Activated CD8-positive, alpha-beta memory T cell treated with anti-CD3 and anti-CD28 coated beads for 36 hours (primary cell): ENCODE measurements at regions not wholly inside any gene's neighbourhood (a gene's known extent, or its start where the extent isn't known, plus 50 kb on each side); places are given as distances from the start of the nearest gene placed in this dataset.

Source experiments
- CTCF ChIA-PET: fragments of 350-600 bp; sonication (Branson Sonifier 250); formaldehyde crosslinking; loops from one replicate; lab custom pipeline; 2021; ENCODE audit warnings: antibody characterized with exemption; lab: Charles Lee
- POLR2A ChIA-PET: fragments of 350-600 bp; sonication (Branson Sonifier 250); formaldehyde crosslinking; loops from one replicate; lab custom pipeline; 2021; ENCODE audit warnings: antibody characterized with exemption; lab: Charles Lee

DNA sequence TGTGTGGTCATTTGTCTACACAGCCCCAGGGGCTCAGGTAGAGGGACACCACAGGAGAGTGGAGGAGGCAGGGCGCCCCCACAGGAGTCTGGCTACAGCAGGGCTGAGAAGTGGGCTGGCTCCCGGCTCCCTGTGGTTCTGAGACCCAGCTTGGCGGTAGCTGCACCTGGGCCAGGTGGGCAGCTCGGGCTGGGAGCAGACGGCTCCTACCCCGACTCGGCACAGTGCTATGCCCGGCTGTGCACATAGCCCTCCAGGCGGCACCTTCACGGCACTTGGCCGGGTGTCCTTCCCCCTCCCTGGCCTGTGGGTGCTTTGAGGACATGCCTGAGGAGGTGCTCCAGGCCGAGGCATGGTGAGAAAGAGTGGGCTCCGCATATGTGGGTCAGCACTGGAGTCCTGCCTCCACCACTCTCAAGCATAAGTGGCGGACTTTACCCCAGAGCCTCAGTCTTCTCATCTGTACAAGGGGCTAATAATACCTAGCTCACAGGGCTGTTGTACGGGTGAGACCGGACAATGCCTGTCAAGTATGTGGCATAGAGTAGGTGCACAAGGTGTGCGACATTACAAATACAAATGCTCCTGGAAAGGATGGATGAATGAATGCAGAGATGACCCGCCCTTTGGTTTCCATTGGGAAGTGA, 50.1 kb upstream of the JPH3 start:
- ChIA-PET CTCF (no interaction called here), POLR2A (no interaction called here)

GRCh38 chr16:87551487-87551886, 50.8 kb upstream of the JPH3 start:
- ChIA-PET CTCF (interaction anchor here (1.1 to 1.5 kb wide), 2 partner anchors 83 to 85 kb away, joined by 5 to 7 read pairs; no protein-coding TSS in a partner anchor), POLR2A (no interaction called here)

GRCh38 chr16:87550495-87550961, 51.8 kb upstream of the JPH3 start:
- ChIA-PET POLR2A (no interaction called here), CTCF (interaction anchor here (0.5 to 1.5 kb wide), 3 partner anchors 84 to 229 kb away, joined by 3 to 7 read pairs (median 5); no protein-coding TSS in a partner anchor)

GRCh38 chr16:87549627-87550494, 52.4 kb upstream of the JPH3 start:
- CTCF ChIA-PET = interaction anchor here (0.6 to 1.5 kb wide), 4 partner anchors 62 to 87 kb away, joined by 3 to 7 read pairs (median 4); no protein-coding TSS in a partner anchor

DNA sequence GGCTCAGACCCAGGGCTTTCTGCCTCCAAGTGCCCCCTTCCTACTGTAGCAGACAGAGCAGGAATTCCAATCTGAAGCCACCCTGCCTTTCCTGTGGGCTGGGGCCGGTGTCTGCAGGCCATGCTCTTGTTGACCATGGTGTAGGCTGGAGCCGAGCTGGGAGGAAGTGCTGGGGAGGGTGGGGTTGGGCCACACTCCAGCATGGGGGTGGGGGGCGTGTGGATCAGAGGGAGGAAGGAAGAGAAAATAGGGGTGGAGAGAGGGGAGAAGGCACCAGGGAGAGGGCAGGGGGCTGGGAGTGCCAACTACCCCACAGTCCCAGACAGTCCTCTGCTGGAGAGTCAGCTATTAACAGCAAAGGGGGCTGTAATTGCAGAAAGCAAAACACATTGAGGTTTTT, 54.3 kb upstream of the JPH3 start:
- CTCF ChIA-PET = no interaction called here
- POLR2A ChIA-PET = no interaction called here

More at GRCh38 chr16:87549627-87550494, 52.4 kb upstream of the JPH3 start:
- POLR2A ChIA-PET = no interaction called here

DNA sequence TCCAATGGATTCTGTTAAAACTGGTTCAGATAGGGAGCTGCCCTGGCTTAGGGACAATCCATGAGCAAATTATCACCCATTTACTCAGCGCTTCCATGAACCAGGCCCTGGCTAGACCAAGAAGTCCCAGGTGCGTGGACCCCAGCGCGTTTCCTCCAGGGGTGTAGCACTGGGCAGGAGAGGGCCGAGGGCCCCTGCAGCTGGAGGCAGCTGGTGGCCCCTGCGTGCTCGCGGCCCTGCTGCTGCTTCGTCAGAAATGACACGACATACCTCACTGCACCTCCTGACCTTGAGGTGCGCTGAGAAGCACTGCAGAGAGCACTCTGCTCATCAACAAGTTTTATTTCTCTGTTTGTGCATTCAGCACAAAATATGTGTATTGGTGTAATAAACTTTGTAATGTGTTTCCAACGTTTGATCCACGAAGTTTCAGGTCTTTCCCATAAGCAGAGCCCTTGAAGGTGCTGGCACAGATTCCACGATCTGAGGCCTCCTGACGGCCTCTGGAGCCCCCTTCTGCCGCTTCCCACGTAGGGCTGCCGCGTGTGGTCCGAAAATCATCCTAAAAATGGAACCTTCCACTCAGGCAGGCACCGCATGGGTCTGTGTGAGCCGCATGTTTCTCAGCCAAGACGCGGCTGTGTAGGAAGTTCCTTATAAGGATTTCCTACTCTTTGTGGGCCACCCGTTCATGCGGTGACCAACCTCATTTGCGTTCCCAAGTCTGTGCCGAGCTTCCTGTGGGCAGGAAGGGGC, 50.8 kb upstream of the ZCCHC14 start:
- ChIA-PET POLR2A (no interaction called here), CTCF (no interaction called here)

DNA sequence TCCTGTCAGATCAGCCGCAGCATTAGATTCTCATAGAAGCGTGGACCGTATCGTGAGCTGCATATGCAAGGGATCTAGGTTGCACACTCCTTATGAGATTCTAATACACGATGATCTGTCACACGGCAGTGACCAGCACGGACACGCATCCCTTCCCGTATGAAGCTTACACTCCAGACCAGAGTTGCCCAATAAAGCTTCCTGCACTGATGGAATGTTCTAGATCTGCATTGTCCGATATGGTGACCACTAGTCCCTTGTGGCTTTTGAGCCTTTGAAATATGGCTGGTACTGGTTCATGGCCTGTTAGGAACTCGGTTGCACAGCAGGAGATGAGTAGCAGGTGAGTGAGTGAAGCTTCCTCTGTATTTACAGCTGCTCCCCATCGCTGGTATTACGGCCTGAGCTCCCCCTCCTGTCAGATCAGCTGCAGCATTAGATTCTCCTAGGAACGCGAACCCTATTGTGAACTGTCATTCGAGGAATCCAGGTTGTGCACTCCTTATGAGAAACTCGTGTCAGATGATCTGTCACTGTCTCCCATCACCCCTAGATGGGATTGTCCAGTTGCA, 49.8 kb upstream of the ZCCHC14 start:
- ChIA-PET CTCF (no interaction called here), POLR2A (no interaction called here)
